UCSD-AML1 (cell line): ENCODE measurements at regions not wholly inside any gene's neighbourhood (a gene's known extent, or its start where the extent isn't known, plus 50 kb on each side); places are given as distances from the start of the nearest gene placed in this dataset.
"Not testable (repeated sequence)": the region's sequence is repeated elsewhere in the genome, so short reads cannot be mapped to it uniquely, and the experiment has no call there.

Experiments used
- DNase-seq: peaks from one replicate; lab custom pipeline; 2025; ENCODE audit not compliant: unreplicated experiment; lab: John Stamatoyannopoulos, UW

- DNase-seq, result no peak
These were observed 60.8 kb downstream of the COPRS start for GRCh38 chr17:31798205-31798724.

- not testable (repeated sequence) for DNase-seq
These were observed 63.1 kb downstream of the COPRS start for GRCh38 chr17:31795941-31796340.

- no peak for DNase-seq
These were observed 64.9 kb downstream of the COPRS start for GRCh38 chr17:31794111-31794510.

GRCh38 chr17:31793634-31794033 is 65.4 kb downstream of the COPRS start:
- not testable (repeated sequence) for DNase-seq

GRCh38 chr17:31792007-31792585 is 66.9 kb downstream of the COPRS start:
- DNase-seq, result peak; percentile 34

- no peak for DNase-seq
These were observed 69.1 kb downstream of the COPRS start for GRCh38 chr17:31789707-31790505.

GRCh38 chr17:31788956-31789355 is 70.1 kb downstream of the COPRS start:
- no peak for DNase-seq

GRCh38 chr17:31788571-31788946 is 70.5 kb downstream of the COPRS start:
- DNase-seq, result no peak

- peak; percentile 21 for DNase-seq
These were observed 71.0 kb downstream of the COPRS start for GRCh38 chr17:31787857-31788570.

GRCh38 chr17:31786796-31787481 is 72.1 kb downstream of the COPRS start:
- no peak for DNase-seq

GRCh38 chr17:31780483-31780882 is 78.6 kb downstream of the COPRS start:
- DNase-seq, result no peak

- peak; percentile 45 for DNase-seq
These were observed 80.5 kb downstream of the COPRS start for GRCh38 chr17:31778523-31778922.

- not testable (repeated sequence) for DNase-seq
These were observed 87.7 kb downstream of the COPRS start for GRCh38 chr17:31771328-31771727.

- DNase-seq, result not testable (repeated sequence)
These were observed 88.5 kb downstream of the COPRS start for GRCh38 chr17:31770501-31770900.

GRCh38 chr17:31761836-31762510 is 97.1 kb downstream of the COPRS start:
- not testable (repeated sequence) for DNase-seq

- DNase-seq, result no peak
These were observed 100.4 kb downstream of the COPRS start for GRCh38 chr17:31758646-31759045.

- no peak for DNase-seq
These were observed 101.9 kb downstream of the COPRS start for GRCh38 chr17:31757097-31757496.

GRCh38 chr17:31754239-31754945 is 104.7 kb downstream of the COPRS start:
- no peak for DNase-seq

- DNase-seq, result no peak
These were observed 106.0 kb downstream of the COPRS start for GRCh38 chr17:31753011-31753410.

GRCh38 chr17:31752584-31752983 is 106.5 kb downstream of the COPRS start:
- DNase-seq, result no peak
